Lung (tissue), 11 donors: ENCODE measurements at regions not wholly inside any gene's neighbourhood (a gene's known extent, or its start where the extent isn't known, plus 50 kb on each side); places are given as distances from the start of the nearest gene placed in this dataset.

Experiments used
- ATAC-seq: fragments of 200-7000 bp; cut with Tn5 transposase; one replicate; pipeline ENCODE4 v1.9.1; 2020; ENCODE audit warnings: moderate number of reproducible peaks; ENCODE audit not compliant: insufficient read depth, low FRiP score
- DNase-seq, 3 donors: peaks; one replicate each; pipeline ENCODE4 v3.0.0-alpha.2; 2013 to 2017
- H3K27ac ChIP-seq, 2 donors: one replicate each; pipeline ENCODE4 v1.5.1; 2013; ENCODE audit warnings: mild to moderate bottlenecking in 2 of 2, moderate library complexity in 2 of 2, control low read depth in 1 of 2, inconsistent platforms in 1 of 2, low read depth in 1 of 2, low read length in 1 of 2
- H3K27me3 ChIP-seq, 3 donors: one replicate each; pipeline ENCODE4 v1.5.1; 2013; ENCODE audit warnings: low read length in 2 of 3; ENCODE audit not compliant: control insufficient read depth in 3 of 3, insufficient read depth in 3 of 3
- H3K36me3 ChIP-seq, 4 donors: one replicate each; pipeline ENCODE4 v1.5.1; 2013; ENCODE audit warnings: low read length in 4 of 4, mild to moderate bottlenecking in 1 of 4, moderate library complexity in 1 of 4; ENCODE audit not compliant: control insufficient read depth in 4 of 4, insufficient read depth in 4 of 4
- H3K4me1 ChIP-seq, 5 donors: one replicate each; pipeline ENCODE4 v1.5.1; 2013; ENCODE audit warnings: low read length in 5 of 5, mild to moderate bottlenecking in 2 of 5, moderate library complexity in 1 of 5; ENCODE audit not compliant: control insufficient read depth in 5 of 5, insufficient read depth in 5 of 5
- H3K4me3 ChIP-seq: one replicate; pipeline ENCODE4 v1.5.1; 2013; ENCODE audit warnings: mild to moderate bottlenecking, control low read depth, moderate library complexity
- H3K9ac ChIP-seq, 2 donors: one replicate each; pipeline ENCODE4 v1.5.1; 2013; ENCODE audit warnings: low read length in 2 of 2, control low read depth in 1 of 2; ENCODE audit not compliant: insufficient read depth in 1 of 2
- H3K9me3 ChIP-seq, 4 donors: one replicate each; pipeline ENCODE4 v1.5.1; 2013; ENCODE audit warnings: low read length in 3 of 4, mild to moderate bottlenecking in 1 of 4, moderate library complexity in 1 of 4; ENCODE audit not compliant: control insufficient read depth in 4 of 4, insufficient read depth in 3 of 4
- WGBS, 2 donors: extraction: QIAGEN DNeasy Blood & Tissue Kit; methylation state at CpG; one replicate each; pipeline ENCODE4 v1.1.7; 2013; 5-methylcytosine and 5-hydroxymethylcytosine counted together
- TF ChIP-seq, protein P1 (sequence below): IDR thresholded peaks from 2 replicates; pipeline ENCODE4 v1.5.1; 2012; ENCODE audit warnings: mild to moderate bottlenecking; ENCODE audit errors: control extremely low read depth, extremely low read depth
- donor health status: control.
- donor health status: control.
- donor health status: Bipolar disorder and iron deficiency.
- donor health status: healthy.
- donor health status: DM: yes; HTN: yes; CAD: no.

DNA sequence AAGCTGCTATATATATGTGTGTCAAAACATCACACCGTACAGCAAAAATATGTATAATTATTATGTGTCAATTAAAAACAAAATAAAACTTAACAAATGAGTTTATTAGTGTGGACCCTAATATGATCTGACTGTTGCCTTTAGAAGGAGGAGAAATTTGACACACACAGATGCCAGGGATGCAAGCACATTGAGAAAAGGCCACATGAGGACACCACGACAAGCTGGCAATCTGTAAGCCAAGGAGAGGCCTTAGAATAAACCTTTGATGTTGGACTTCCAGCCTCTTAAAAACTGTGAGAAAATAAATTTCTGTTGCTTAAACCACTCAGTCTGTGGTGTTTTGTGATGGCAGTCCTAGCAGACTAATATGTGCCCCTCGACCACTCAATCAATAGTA, 214.7 kb downstream of the KCNS3 start:
- TF ChIP-seq, protein P1, sequence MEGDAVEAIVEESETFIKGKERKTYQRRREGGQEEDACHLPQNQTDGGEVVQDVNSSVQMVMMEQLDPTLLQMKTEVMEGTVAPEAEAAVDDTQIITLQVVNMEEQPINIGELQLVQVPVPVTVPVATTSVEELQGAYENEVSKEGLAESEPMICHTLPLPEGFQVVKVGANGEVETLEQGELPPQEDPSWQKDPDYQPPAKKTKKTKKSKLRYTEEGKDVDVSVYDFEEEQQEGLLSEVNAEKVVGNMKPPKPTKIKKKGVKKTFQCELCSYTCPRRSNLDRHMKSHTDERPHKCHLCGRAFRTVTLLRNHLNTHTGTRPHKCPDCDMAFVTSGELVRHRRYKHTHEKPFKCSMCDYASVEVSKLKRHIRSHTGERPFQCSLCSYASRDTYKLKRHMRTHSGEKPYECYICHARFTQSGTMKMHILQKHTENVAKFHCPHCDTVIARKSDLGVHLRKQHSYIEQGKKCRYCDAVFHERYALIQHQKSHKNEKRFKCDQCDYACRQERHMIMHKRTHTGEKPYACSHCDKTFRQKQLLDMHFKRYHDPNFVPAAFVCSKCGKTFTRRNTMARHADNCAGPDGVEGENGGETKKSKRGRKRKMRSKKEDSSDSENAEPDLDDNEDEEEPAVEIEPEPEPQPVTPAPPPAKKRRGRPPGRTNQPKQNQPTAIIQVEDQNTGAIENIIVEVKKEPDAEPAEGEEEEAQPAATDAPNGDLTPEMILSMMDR = no peak
- no peak for DNase-seq
- Histone ChIP-seq H3K4me3 (no peak overlapping the region), H3K27ac (no peak overlapping the region), H3K36me3 (no peaks in the 10 kb centered on the region), H3K27me3 (no peaks in the 10 kb centered on the region), H3K9ac (no peak overlapping the region), H3K4me1 (no peaks in the 10 kb centered on the region), H3K9me3 (no peaks in the 10 kb centered on the region)
- WGBS, 2 donors = 89% methylated on average over 3 of the region's 3 CpGs
- ATAC-seq = no peak

DNA sequence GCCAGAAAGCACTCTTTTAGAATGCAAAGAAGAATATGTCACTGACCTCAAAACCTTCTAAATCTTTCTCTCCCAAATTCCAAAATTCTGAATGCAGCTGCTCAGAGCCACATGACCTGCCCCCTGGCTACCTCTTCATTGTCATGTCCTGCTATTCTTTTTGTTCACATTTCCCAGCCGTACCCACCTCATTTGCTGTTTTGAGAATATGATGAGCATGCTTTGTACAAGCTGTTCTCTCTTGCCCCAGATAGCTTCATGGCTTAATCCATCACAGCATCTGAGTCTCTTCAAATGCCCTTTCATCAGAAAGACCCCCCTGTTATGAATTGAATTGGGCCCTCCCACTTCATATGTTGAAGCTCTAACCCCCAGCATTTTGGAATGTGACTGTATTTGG, 214.3 kb downstream of the KCNS3 start:
- H3K36me3 ChIP-seq = no peaks in the 10 kb centered on the region
- H3K27me3 ChIP-seq = no peaks in the 10 kb centered on the region
- no peak overlapping the region for H3K4me3 ChIP-seq
- H3K4me1 ChIP-seq = no peaks in the 10 kb centered on the region
- TF ChIP-seq, protein P1 = no peak
- H3K9me3 ChIP-seq = no peaks in the 10 kb centered on the region
- 88 to 89% methylated on average over 1 of the region's 1 CpG for WGBS, 2 donors
- no peak overlapping the region for H3K27ac ChIP-seq
- DNase-seq (no peak), ATAC-seq (no peak)
- no peak overlapping the region for H3K9ac ChIP-seq

DNA sequence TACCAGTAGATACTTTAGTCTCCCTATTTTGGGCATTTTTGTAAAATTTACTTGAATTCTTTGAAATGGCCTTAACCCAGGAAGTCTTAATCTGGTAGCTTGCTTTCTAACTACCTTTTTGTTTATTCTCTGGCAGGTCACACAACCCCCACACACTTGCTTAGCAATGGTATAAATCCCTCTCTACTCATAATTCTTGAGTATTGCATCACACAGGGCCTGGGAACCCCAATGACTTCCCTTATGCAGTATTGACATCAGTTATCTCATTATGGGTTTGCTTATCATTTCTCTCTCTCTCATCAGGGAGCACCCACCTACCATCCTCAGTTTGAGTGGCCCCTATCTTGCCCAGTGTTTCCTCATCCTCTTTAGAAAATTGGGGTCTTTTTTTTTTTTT, 207.1 kb downstream of the KCNS3 start:
- H3K4me3 ChIP-seq = no peak overlapping the region
- TF ChIP-seq, protein P1 = no peak
- DNase-seq (no peak), ATAC-seq (no peak)
- H3K9ac ChIP-seq = no peak overlapping the region
- H3K36me3 ChIP-seq = no peaks in the 10 kb centered on the region
- no peak overlapping the region for H3K27ac ChIP-seq
- H3K27me3 ChIP-seq = no peaks in the 10 kb centered on the region
- no peaks in the 10 kb centered on the region for H3K9me3 ChIP-seq
- H3K4me1 ChIP-seq = no peaks in the 10 kb centered on the region

DNA sequence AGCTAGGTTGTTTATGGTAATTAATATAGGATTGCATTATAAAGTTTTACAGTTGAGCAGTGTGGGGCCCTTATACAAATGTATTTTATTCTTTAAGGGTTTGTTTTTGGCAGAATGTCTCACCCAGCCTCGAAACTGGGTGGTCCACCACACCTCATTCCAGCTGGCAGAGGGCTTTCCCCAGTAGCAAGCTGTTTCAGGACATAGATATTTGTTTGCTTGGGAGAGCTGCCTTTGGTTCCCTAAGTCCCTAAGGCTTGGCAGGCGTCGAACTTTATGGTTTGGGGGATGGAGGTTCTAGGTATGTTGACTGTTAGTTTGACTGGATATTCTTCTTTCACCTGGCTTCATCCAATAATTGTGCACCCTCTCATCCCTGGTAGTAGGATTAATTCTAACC, 205.9 kb downstream of the KCNS3 start:
- Histone ChIP-seq H3K9ac (no peak overlapping the region), H3K27me3 (no peaks in the 10 kb centered on the region), H3K9me3 (no peaks in the 10 kb centered on the region), H3K27ac (no peak overlapping the region), H3K36me3 (no peaks in the 10 kb centered on the region), H3K4me1 (no peaks in the 10 kb centered on the region), H3K4me3 (no peak overlapping the region)
- WGBS, 2 donors = 86 to 88% methylated on average over 3 of the region's 3 CpGs
- DNase-seq = no peak
- TF ChIP-seq, protein P1 = no peak
- ATAC-seq = no peak
